Stimulated activated CD8-positive, alpha-beta memory T cell treated with anti-CD3 and anti-CD28 coated beads, Interleukin-2, amount 100 ng/mL, for 48 hours (primary cell): ENCODE measurements at regions not wholly inside any gene's neighbourhood (a gene's known extent, or its start where the extent isn't known, plus 50 kb on each side); places are given as distances from the start of the nearest gene placed in this dataset.
"Not testable (repeated sequence)": the region's sequence is repeated elsewhere in the genome, so short reads cannot be mapped to it uniquely, and the experiment has no call there.

Experiments used
- DNase-seq, 2 donors: peaks; one replicate each; pipeline ENCODE4 v3.0.0-alpha.2; 2020; ENCODE audit warnings: low read depth in 2 of 2

DNA sequence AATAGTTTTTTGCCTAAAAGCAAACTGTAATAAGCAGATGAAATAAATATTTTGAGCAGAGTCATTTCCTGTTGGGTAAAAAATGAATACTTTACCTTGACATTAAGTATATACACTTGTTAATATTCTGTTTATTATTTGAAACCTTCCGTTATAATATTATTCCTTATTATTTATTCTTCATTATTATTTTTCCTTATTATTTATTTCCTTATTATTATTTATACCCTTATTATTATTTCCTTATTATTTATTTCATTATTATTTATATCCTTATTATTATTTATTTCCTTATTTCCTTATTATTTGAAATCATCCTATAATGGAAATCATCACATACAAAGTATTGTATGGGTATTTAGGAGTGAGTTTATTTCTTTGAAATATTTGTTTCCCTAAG is 232.2 kb upstream of the RBBP8 start:
- DNase-seq = no peak

DNA sequence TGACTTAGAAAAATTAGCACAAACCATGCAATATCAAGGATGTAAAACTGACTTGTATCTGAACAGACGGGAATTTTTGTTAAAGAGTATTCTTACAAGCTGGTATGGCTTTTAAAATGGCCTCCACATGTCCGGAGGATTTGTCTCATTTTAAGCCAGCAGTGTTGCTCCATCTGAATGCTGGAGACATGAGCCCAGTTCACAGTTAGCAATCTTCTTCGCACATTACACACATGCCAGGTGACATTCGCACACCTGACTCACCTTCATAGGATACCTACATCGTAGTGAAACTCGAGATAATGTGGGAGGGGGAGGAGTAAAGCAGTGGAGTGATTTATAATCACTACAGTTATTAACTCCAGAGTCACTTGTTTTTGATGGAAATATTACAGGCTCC is 231.8 kb upstream of the RBBP8 start:
- DNase-seq = no peak

DNA sequence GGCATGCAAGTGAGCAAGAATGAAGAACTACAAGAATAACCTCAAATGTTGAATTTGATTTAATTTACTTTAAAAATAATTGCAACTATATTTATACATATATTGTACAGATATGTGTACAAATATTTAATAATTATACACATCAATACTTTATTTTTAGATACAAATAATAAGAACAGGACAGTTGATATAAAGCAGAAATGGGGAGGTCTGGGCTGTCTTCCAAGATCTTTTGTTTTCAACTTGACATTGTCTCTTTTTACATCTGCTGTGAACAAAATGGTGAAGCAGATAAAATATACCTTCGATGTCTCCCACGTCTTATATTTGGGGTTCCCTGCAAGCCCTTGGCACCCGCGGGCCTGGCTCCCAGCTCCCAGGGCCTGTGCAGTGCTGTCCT is 231.3 kb upstream of the RBBP8 start:
- DNase-seq = no peak

DNA sequence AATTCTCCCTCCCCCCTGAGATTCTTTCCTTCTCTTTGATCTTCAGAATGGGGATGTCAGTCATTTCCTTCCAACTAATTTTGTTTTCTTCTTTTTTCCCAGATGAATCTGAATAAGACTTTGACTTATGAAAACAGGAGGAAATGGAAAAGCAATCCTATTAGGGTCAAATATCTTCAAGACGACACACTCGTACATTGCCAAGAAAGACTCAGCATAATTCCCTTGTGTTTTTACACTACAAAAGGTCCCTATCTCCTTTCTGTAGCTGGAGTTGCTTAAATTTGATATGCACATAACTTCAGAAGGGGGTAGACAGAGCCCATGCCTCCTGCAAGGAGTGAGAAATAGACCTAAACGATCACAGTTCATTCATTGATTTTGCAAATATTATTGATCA is 230.3 kb upstream of the RBBP8 start:
- no peak for DNase-seq

DNA sequence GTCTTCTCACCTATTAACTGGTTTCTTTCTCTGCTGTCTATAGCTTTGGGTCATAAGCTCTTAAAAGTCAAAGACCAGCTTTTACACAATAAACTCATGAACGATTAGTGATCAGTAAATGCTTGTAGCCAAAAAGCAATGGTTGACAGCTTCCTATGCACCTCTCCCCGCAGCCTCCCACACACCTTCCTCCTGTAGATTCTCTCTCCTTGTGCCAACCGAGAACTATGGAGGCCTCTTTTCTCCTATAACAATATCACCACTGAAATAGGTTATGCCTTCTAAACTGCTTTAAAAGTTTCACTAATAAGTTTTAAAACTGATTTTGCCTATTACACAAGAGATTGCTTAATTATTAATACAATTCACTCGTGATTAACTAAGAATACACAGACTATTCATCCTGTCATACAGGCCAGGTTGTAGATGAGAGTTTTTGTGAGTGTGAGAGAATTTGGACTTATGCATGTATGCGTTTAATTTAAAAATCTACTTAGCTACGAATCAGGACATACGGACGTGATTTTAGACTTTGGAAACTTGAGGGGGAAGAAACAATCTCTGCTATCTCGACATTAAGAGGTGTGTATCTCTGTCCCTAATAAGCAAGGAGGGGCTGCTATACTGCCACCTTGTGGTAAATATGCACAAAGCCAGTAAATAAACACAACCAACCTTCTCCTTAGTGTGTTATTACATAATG is 229.1 kb upstream of the RBBP8 start:
- DNase-seq = no peak

DNA sequence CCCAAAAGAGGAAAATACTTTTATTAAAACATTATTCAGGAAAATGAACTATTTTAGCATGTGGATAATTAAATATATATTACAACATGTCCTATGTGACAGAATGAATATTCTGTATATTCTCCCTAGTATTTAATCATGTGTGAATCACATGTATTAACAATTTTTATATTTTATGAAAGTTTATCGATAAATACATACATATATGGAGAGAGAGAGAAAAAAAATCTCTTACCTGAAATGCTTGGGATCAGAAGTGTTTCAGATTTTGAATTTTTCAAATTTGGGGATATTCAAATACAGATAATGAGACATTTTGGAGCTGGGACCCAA is 228.6 kb upstream of the RBBP8 start:
- DNase-seq = no peak

DNA sequence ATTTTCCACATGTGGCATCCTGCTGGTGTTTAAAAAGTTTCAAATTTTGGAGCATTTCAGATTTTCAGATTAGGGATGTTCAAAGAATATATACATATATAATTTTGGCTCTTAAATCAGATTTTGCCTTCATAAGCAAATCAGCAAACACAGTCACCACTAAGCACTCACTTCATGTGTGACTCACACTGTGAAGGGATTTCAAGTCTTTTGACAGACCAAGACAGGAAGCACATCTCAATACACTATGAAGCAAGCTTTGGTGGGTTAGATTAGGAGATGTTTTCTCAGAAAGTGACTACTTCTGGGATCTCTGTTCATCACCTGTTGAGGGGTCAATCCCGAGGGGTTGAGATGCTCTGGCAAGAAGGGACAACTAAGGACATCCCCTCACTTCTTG is 227.8 kb upstream of the RBBP8 start:
- DNase-seq = no peak

DNA sequence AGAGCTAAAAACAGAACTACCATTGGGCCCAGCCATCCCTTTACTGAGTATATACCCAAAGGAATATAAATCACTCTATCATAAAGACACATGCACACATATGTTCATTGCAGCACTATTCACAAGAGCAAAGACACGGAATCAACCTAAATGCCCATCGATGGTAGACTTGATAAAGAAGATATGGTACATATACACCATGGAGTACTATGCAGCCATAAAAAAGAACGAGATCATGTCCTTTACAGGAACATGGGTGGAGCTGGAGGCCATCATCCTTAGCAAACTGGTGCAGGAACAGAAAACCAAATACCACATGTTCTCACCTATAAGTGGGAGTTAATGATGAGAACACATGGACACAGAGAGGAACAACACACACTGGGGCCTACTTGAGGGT is 227.1 kb upstream of the RBBP8 start:
- not testable (repeated sequence) for DNase-seq

DNA sequence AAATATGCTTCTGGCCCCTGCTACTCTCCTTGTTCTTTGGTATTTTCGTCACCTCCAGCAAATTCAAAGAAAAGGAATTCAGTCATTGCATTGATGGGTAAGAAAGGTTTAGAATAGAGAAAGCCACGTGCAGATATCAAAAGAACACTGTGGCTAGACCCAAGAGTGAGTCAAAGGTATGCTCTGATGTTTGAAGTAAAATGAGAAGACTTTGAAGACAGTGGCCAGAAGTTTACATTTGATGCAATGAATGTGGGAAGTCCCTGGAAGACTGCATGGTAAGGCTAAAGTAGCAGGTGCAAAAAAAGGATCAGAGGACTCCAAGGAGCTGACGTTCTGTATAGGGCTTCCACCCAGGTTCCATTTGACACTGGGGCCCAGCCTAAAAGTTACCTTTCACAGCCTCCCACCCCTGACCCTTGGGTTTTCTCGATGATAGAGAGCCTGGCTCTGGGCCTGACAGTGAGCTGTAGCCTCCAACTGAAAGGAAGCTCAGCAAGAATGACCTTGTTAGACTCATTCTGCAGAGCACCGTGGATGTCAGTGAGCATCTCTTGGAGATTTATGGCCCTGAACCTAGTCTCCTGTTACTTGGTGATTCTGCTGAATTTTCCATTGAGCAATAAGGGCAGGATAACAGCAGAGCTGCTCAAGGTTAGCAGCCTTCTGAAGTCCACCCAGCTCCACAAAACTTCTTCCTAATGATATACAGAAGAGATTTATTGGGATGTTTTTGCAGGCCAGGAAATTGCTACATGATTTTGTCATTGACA is 223.7 kb upstream of the RBBP8 start:
- no peak for DNase-seq

DNA sequence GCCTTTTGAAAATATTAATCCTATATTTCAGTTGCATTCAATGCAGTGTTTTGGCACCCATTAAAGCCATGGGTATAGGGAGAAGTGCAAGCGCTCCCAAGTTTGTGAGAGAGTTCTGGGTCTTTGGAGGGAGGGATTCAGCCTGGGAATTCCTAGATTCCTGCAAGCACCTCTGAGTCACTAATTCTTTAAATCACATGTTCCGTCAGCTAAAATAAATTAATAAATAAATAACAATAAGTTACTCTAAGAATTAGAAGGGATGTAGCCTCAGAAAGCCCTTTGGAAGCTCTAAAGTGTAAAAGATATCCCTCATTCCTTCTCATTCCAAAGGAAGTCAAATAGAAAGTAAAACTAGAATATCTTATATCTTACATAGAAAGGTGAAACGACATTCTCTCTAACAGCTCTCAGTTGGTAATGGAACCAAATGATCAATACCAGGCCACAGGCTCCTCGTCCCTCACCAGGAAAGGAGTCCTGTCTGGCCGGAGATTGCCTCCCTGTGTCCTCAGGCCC is 222.4 kb upstream of the RBBP8 start:
- DNase-seq = no peak

DNA sequence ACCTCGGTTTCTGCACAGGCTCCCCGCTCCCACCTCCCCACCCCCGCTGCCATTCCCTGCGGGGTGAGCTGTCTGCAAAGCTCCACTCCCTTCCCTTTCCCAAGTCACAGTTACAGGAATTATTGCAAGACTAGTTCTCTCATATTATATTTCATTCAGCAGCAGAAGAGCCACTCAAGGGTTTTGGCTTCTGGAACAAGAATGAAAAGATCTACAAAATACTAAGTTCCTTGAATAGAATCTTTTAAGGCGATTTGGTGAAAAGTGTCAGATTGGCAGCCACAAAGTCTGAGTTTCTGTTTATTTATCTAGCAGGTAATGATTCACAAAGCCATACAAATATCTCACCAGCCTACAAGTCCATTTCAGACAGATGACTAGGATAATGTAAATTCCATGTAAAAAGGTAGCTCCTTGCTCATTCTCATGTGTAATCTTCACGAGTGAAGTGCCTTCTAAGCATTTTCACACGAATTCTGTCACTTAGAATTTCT is 221.9 kb upstream of the RBBP8 start:
- DNase-seq = no peak

DNA sequence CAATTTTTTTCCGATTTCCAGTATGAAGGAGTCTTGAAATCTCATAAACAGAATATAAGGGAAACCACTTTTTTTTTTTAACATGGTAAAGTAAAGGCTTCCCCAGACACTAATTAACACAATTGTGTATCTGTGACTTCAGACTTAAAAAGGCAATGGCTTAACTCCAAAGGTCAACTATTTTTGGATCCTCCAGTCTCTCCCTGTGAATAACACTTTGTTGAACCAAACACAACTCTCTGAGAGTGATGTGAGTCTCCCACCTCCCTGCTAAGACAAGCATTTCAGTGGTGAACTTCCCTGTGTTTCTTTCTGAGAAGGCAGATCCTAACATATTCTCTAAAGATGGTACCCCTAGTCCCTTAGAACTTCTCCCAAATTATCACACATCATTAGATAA is 219.6 kb upstream of the RBBP8 start:
- no peak for DNase-seq

DNA sequence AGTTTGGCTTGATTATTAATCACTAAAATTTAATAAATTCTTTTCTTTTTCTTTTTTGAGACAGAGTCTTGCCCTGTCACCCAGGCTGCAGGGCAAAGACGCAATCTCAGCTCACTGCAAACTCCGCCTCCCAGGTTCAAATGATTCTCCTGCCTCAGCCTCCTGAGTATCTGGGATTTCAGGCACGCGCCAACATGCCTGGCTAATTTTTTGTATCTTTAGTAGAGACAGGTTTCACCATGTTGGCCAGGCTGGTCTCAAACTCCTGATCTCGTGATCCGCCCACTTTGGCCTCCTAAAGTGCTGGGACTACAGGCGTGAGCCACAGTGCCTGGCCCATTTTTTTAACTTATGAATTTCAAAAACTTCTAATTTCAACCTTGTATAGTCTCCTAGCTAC is 215.6 kb upstream of the RBBP8 start:
- not testable (repeated sequence) for DNase-seq

DNA sequence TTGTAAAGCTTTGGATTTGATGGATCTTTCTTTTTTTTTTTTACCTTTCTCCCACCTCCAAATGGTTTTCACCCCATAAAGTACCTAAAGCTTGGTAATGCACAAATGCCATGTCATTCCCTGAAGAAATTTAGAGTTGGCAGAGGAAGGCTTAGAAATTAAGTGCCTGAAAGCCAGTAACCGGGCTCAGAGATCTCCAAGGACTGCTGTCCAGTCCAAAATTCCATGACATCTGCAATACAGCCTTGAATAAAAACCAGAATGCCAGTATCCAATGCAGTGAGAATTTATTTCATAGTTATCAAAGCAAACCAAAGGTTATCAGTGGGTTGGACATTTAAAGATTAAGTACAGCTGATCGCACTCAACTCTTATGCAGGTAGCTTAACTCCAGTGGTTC is 209.9 kb upstream of the RBBP8 start:
- DNase-seq = no peak

DNA sequence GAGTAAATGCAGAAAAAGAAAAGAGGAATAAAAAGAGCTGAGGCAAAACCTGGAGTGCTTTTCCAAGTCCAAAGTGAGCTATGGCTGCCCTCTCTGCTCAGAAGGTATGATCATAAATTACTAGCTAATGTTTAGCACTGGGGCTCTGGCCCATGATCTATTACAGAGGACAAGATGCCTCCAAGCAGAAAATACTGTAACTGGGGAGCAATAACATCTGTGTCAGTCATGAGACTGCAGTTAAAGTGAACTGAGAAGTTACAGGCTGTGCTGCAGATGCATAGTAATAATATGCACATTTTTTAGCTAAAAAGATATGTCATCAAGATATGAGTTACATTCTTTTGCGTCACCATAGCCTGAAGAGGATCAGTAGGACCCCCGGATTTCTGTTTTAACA is 209.4 kb upstream of the RBBP8 start:
- no peak for DNase-seq

DNA sequence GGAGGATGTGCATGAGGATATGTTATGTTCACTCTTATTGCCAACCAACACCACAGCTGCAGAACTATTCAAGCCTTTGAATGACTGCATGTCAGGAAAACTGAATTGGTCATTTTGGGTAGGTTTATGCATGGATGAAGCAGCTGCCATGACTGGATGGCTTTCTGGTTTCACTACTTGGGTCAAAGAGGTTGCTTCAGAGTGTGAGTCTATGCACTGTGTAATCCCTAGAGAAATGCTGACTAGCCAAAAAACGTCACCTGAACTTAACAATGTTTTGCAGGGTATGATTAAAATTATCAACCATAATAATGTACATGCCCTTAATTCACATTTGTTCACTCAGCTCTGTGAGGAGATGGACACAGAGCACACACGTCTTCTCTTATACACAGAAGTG is 206.7 kb upstream of the RBBP8 start:
- DNase-seq = no peak

DNA sequence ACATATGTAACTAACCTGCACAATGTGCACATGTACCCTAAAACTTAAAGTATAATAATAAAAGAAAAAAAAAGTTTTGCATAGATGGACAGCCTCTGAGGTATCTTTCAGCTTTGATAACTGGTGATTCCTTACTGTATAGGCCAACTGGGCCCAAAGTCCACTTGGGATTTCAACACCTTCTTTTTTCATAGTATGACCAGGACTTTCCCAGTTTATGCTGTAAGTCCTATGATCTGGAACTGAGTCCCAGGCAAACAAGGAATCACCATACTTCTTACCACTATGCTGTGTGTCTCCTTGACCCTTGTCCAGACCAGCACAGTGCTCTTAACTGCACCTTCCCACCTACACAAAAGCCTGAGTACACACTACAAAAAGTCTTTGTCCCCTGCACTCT is 205.1 kb upstream of the RBBP8 start:
- no peak for DNase-seq

DNA sequence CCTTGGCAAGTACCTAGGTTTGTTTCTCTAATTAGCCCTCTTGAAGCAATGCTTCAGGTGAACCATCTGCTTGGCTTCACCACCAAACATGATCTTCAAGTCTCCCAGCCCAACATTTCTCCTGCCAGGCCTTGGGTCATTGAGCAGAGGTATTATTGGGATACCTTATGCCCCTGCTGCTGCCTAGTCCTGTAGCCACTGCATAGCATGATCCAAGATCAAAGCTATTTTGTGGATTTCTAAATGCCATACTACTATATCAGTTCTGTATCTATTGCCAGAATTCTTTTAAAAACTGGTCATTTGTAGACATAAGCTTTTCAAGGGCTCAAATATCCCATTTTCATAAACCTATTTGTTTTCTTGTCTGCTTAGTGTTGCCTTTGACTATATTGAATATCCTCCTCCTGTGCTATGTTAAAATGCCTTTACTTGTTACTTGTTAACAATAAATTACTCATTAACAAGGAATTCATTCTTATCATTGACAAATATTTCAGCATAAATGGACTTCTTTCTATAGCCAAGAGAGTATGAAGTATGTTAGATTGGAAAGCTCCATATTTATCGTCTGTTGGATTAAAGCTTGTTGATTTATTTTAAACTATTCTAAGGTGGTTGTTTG is 204.5 kb upstream of the RBBP8 start:
- no peak for DNase-seq

DNA sequence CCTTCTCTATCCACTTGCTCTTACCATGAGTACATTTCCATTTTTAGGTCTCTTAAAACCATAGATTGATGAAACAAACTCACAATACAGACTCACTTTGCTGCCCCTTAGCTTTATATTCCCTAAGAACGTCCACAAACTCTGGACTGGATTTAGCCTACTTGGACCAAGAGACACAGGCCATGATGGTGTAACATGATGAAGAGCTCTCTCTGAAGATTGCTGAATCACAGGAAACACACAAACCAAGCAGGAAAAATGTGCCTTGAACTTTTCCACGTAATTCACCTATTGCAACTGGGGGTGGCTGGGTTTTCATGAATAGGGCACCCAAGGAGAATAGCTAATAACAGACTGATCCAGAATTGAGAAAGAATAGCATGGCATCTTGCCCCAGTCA is 201.7 kb upstream of the RBBP8 start:
- no peak for DNase-seq

DNA sequence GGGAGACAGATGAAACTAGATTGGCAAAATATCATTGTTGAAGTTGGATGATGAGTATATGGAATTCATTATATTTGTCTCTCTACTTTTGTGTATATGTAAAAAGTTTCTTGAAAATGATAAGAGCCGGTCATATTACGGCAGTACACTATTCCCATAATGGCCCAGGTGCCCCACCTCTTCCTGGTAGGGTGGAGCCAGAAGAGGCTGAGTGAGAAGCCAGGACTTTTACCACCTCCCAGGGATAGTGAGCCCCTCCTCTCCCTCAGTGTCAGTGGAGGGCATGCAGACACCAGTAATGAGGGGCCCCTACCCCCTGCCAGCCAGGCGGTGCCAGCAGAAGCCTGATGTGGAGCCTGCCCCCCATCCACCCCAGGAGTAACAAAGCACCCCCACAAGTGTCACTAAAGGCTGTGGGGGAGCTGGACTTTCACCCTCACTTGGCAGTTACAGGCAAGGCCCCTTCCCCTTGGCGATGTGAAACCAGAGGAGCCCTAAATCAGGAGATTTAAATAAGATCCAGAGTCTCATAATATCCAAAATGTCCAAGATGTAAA is 198.9 kb upstream of the RBBP8 start:
- no peak for DNase-seq

DNA sequence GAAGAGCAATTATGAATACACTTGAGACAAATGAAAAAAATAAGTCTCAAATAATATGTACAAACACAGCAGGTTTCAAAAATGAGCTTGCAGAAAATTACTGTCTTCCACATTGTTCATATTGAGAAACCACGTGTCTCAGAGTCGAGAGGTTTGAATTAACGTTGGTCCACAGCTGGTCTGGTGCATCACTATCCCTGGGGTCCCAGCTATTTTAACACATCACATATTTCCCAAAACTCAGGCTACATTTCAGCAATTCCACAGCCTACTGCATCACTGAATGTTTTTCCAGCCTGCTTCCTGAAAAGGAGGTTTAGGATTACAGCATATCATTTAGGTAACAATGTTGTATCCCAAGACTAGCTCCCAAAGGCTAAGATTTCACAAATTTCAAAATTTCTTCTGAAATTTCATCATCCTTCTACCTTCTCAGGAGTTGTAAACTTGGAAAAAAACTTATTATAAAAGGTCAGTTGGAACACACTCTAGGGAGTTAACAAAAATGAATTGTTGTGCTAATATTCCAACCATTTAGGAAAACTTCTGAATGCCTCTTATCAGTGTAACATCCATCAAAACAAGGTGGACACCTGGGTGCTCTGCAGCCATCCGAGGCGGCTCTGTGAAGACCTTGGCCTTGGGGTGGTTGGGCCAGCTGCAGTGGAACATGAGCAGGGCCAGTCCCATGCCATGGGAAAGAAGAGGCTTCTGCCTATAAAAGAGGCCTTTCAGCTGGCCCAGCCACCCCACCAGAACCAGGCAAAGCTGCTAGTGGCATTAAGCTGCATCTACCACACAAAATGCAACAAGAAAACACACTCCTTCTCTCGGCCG is 198.1 kb upstream of the RBBP8 start:
- no peak for DNase-seq

DNA sequence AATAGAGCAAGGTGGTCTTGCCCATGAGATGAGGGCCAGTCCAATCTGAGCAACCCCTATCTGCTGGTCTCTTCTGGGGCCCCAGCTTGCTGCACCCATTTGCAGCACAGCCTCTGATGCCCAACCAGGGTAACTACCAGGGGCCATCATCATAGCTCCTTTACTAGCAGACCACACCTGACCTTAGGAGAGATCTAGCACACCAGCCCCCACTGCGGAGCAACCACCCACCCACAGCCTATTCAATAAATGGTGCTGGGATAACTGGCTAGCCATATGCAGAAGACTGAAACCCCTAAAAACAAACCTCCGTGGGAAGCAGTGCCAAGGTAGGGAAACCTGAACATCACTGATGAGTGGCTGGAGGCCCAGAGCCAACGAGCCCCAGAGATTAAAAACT is 196.1 kb upstream of the RBBP8 start:
- no peak for DNase-seq
